Neural cell (in vitro differentiated cells): ENCODE measurements at regions not wholly inside any gene's neighbourhood (a gene's known extent, or its start where the extent isn't known, plus 50 kb on each side); places are given as distances from the start of the nearest gene placed in this dataset.

Source experiments
- H2AFZ ChIP-seq: fragments of 200-600, 300-800 bp; sonication (generic), shearing (Covaris generic); 2 replicates; pipeline ENCODE4 v1.6.0; 2014; ENCODE audit warnings: low read depth, mild to moderate bottlenecking, antibody characterized with exemption, low read length, moderate library complexity
- H3F3A ChIP-seq: fragments of 200-600 bp; shearing (Covaris generic); 2 replicates; pipeline ENCODE4 v1.6.1; 2016; ENCODE audit warnings: mild to moderate bottlenecking, moderate library complexity, mixed read lengths, antibody characterized with exemption, low read length; ENCODE audit not compliant: insufficient read depth, poor library complexity, severe bottlenecking
- H3K27ac ChIP-seq: fragments of 200-600, 300-800 bp; sonication (generic), shearing (Covaris generic); 2 replicates; pipeline ENCODE4 v1.5.1; 2014; ENCODE audit warnings: mild to moderate bottlenecking, low read length, moderate library complexity
- H3K27me3 ChIP-seq: fragments of 300-800, 200-600 bp; sonication (generic), shearing (Covaris generic); 2 replicates; pipeline ENCODE4 v1.6.0; 2014; ENCODE audit warnings: mild to moderate bottlenecking, low read depth, low read length, moderate library complexity; ENCODE audit not compliant: insufficient read depth
- H3K36me3 ChIP-seq: fragments of 300-800, 200-600 bp; sonication (generic), shearing (Covaris generic); 2 replicates; pipeline ENCODE4 v1.5.1; 2014; ENCODE audit warnings: mild to moderate bottlenecking, antibody characterized with exemption, low read length, moderate library complexity; ENCODE audit not compliant: insufficient read depth
- H3K4me2 ChIP-seq: fragments of 300-800, 200-600 bp; sonication (generic), shearing (Covaris generic); 2 replicates; pipeline ENCODE4 v1.6.0; 2014; ENCODE audit warnings: mild to moderate bottlenecking, low read length
- H3K4me3 ChIP-seq: fragments of 300-800, 200-600 bp; sonication (generic), shearing (Covaris generic); 2 replicates; pipeline ENCODE4 v1.5.1; 2014; ENCODE audit warnings: mild to moderate bottlenecking, low read length, moderate library complexity
- H3K79me2 ChIP-seq: fragments of 200-600 bp; shearing (Covaris generic); replicated peaks from 2 replicates; pipeline ENCODE4 v1.6.0; 2014; ENCODE audit warnings: mild to moderate bottlenecking, low read length, moderate library complexity; ENCODE audit not compliant: insufficient read depth
- H3K9ac ChIP-seq: fragments of 300-800, 200-600 bp; sonication (generic), shearing (Covaris generic); 2 replicates; pipeline ENCODE4 v1.6.1; 2016; ENCODE audit warnings: mild to moderate bottlenecking, low read length, mixed read lengths
- H3K9me2 ChIP-seq: fragments of 200-600 bp; shearing (Covaris generic); 2 replicates; pipeline ENCODE4 v1.6.1; 2016; ENCODE audit warnings: mild to moderate bottlenecking, low read length, mixed read lengths; ENCODE audit not compliant: insufficient read depth
- H3K9me3 ChIP-seq: fragments of 200-600, 300-800 bp; sonication (generic), shearing (Covaris generic); 2 replicates; pipeline ENCODE4 v1.6.1; 2016; ENCODE audit warnings: mild to moderate bottlenecking, mixed run types, low read length, moderate library complexity, mixed read lengths
- H4K20me1 ChIP-seq: fragments of 200-600 bp; shearing (Covaris generic); 2 replicates; pipeline ENCODE4 v1.6.1; 2016; ENCODE audit warnings: mild to moderate bottlenecking, mixed run types; ENCODE audit not compliant: insufficient read depth
- CTCF ChIP-seq: fragments of 450-650 bp; IDR thresholded peaks from 2 replicates; pipeline ENCODE4 v1.5.1; 2014; ENCODE audit warnings: antibody characterized with exemption, mild to moderate bottlenecking, moderate library complexity; ENCODE audit not compliant: poor library complexity, severe bottlenecking
- EP300 ChIP-seq: fragments of 450-650 bp; conservative IDR thresholded peaks from 2 replicates; pipeline ENCODE4 v1.6.1; 2014; ENCODE audit warnings: antibody characterized with exemption, mild to moderate bottlenecking, moderate library complexity; ENCODE audit not compliant: poor library complexity, severe bottlenecking
- EZH2 ChIP-seq: fragments of 200-600, 300-800 bp; shearing (Covaris generic), sonication (generic); IDR thresholded peaks from 2 replicates; pipeline ENCODE4 v1.6.1; 2014; ENCODE audit warnings: antibody characterized with exemption, low read length, borderline replicate concordance, mild to moderate bottlenecking; ENCODE audit not compliant: insufficient read depth, poor library complexity, severe bottlenecking
- MXI1 ChIP-seq: fragments of 450-650 bp; conservative IDR thresholded peaks from 2 replicates; pipeline ENCODE4 v1.6.1; 2014; ENCODE audit warnings: antibody characterized with exemption, mild to moderate bottlenecking; ENCODE audit not compliant: poor library complexity, severe bottlenecking
- POLR2AphosphoS5 ChIP-seq: IDR thresholded peaks from 2 replicates; pipeline ENCODE4 v1.6.1; 2012
- RAD21 ChIP-seq: fragments of 450-650 bp; conservative IDR thresholded peaks from 2 replicates; pipeline ENCODE4 v1.6.1; 2014; ENCODE audit warnings: antibody characterized with exemption, mild to moderate bottlenecking, moderate library complexity
- REST ChIP-seq: IDR thresholded peaks from 2 replicates; pipeline ENCODE4 v1.6.1; 2012; ENCODE audit warnings: borderline replicate concordance
- SMC3 ChIP-seq: fragments of 450-650 bp; conservative IDR thresholded peaks from 2 replicates; pipeline ENCODE4 v1.6.1; 2014; ENCODE audit warnings: antibody characterized with exemption, mild to moderate bottlenecking, moderate library complexity; ENCODE audit not compliant: poor library complexity
- TAF1 ChIP-seq: IDR thresholded peaks from 2 replicates; pipeline ENCODE4 v1.6.1; 2012; ENCODE audit warnings: low read depth

GRCh38 chr5:174425964-174426290 lies 298.5 kb upstream of the MSX2 start:
- Histone ChIP-seq H2AFZ (no peak overlapping the region), H3K27ac (no peak overlapping the region), H3K9me2 (no peaks in the 10 kb centered on the region), H3K9me3 (no peaks in the 10 kb centered on the region), H3K27me3 (no peaks in the 10 kb centered on the region), H4K20me1 (no peaks in the 10 kb centered on the region), H3K4me2 (no peak overlapping the region), H3K4me3 (no peak overlapping the region), H3K9ac (no peak overlapping the region), H3K79me2 (no peaks in the 10 kb centered on the region), H3K36me3 (no peaks in the 10 kb centered on the region), H3F3A (no peaks in the 10 kb centered on the region)
- no peak for TF ChIP-seq POLR2AphosphoS5
- TF ChIP-seq REST, result no peak
- TF ChIP-seq EZH2, result no peak
- no peak for TF ChIP-seq MXI1
- no peak for TF ChIP-seq SMC3
- TF ChIP-seq RAD21, result no peak
- no peak for TF ChIP-seq CTCF
- no peak for TF ChIP-seq TAF1

- H3K27me3 ChIP-seq, result no peaks in the 10 kb centered on the region
- no peaks in the 10 kb centered on the region for H3K36me3 ChIP-seq
- H4K20me1 ChIP-seq, result no peaks in the 10 kb centered on the region
- H3K9me3 ChIP-seq, result no peaks in the 10 kb centered on the region
- H2AFZ ChIP-seq, result no peak overlapping the region
- no peaks in the 10 kb centered on the region for H3K79me2 ChIP-seq
- TF ChIP-seq TAF1 (no peak), POLR2AphosphoS5 (no peak), SMC3 (no peak), EP300 (no peak), EZH2 (no peak), RAD21 (no peak), REST (no peak), CTCF (no peak), MXI1 (no peak)
- no peak overlapping the region for H3K4me3 ChIP-seq
- H3K27ac ChIP-seq, result no peak overlapping the region
- H3K4me2 ChIP-seq, result no peak overlapping the region
- no peaks in the 10 kb centered on the region for H3K9me2 ChIP-seq
- no peaks in the 10 kb centered on the region for H3F3A ChIP-seq
- H3K9ac ChIP-seq, result no peak overlapping the region
Measured at GRCh38 chr5:174426388-174426787, 298.0 kb upstream of the MSX2 start.
